ENCODE measurements at regions not wholly inside any gene's neighbourhood (a gene's known extent, or its start where the extent isn't known, plus 50 kb on each side); places are given as distances from the start of the nearest gene placed in this dataset.

GRCh38 chr2:195560209-195560895, 96.7 kb upstream of the SLC39A10 start:
- TF ChIP-seq EZH2phosphoT487 (IDR thresholded peaks at IDR 0.05; ENCODE audit: low read depth) (no peak), CTCF (IDR thresholded peaks at IDR 0.05; ENCODE audit: low read depth, low read length) (no peak)
